ENCODE measurements at regions not wholly inside any gene's neighbourhood (a gene's known extent, or its start where the extent isn't known, plus 50 kb on each side); places are given as distances from the start of the nearest gene placed in this dataset.

GRCh38 chr14:101470266-101470665, 91.0 kb upstream of the DIO3 start:
- H3K27me3 ChIP-seq (ENCODE audit: insufficient read depth) = no peaks in the 10 kb centered on the region
- Mint-ChIP-seq H3K27me3 (ENCODE audit: insufficient read depth, low read depth, poor library complexity) (peaks cover 9% of the 10 kb centered on the region), H3K4me1 (no peaks in the 10 kb centered on the region), H3K4me3 (no peak overlapping the region), H3K36me3 (ENCODE audit: low read depth) (no peaks in the 10 kb centered on the region), H3K9me3 (no peaks in the 10 kb centered on the region), H3K27ac (no peak overlapping the region)
- H3K4me2 ChIP-seq = no peak overlapping the region
- ATAC-seq (no peak), DNase-seq (ENCODE audit: low spot score) (no peak)
- H2AFZ ChIP-seq = no peak overlapping the region
- H4K20me1 ChIP-seq (replicated peaks; ENCODE audit: insufficient read depth) = no peaks in the 10 kb centered on the region
- no peak overlapping the region for H3K27ac ChIP-seq (ENCODE audit: low read depth)
- H3K79me2 ChIP-seq (replicated peaks; ENCODE audit: insufficient read depth) = no peaks in the 10 kb centered on the region
- no peak for TF ChIP-seq CTCF (conservative IDR thresholded peaks at IDR 0.05; ENCODE audit: low read depth in 2 of 2)
- TF ChIP-seq CREB1 (CRISPR knock-in tag; IDR thresholded peaks at IDR 0.05; ENCODE audit: low read depth) = no peak
- no peak for TF ChIP-seq JUNB (IDR thresholded peaks at IDR 0.05; ENCODE audit: unreplicated experiment)
- no peak for TF ChIP-seq NANOG (IDR thresholded peaks at IDR 0.05; ENCODE audit: borderline replicate concordance)
- no peak for TF ChIP-seq REST (IDR thresholded peaks at IDR 0.05; ENCODE audit: unreplicated experiment)
- no peak for TF ChIP-seq POLR2AphosphoS5 (IDR thresholded peaks at IDR 0.05; ENCODE audit: low read depth)
- TF ChIP-seq ZNF331 (CRISPR knock-in tag; IDR thresholded peaks at IDR 0.05; ENCODE audit: low read depth) = no peak
- no peak for TF ChIP-seq STAT1 (IDR thresholded peaks at IDR 0.05; ENCODE audit: unreplicated experiment)
- no peak for TF ChIP-seq EZH2phosphoT487 (IDR thresholded peaks at IDR 0.05; ENCODE audit: unreplicated experiment)
- TF ChIP-seq ZNF114 (CRISPR knock-in tag; IDR thresholded peaks at IDR 0.05) = no peak
- TF ChIP-seq ZNF462 (CRISPR knock-in tag; IDR thresholded peaks at IDR 0.05) = no peak
- TF ChIP-seq EZH2 (IDR thresholded peaks at IDR 0.05; ENCODE audit: low read depth, unreplicated experiment) = no peak
- no peak for TF ChIP-seq ETS1 (IDR thresholded peaks at IDR 0.05)
- H3K4me1 ChIP-seq (ENCODE audit: insufficient read depth) = no peaks in the 10 kb centered on the region
- no peaks in the 10 kb centered on the region for H3K36me3 ChIP-seq (ENCODE audit: insufficient read depth)
- no peaks in the 10 kb centered on the region for H3F3A ChIP-seq (replicated peaks; ENCODE audit: low read depth)
- H3K9me2 ChIP-seq (ENCODE audit: insufficient read depth) = no peaks in the 10 kb centered on the region
- H3K4me3 ChIP-seq = no peak overlapping the region
